CD4-positive, alpha-beta T cell treated with Interleukin-21 for 1 hour (primary cell): ENCODE measurements at regions not wholly inside any gene's neighbourhood (a gene's known extent, or its start where the extent isn't known, plus 50 kb on each side); places are given as distances from the start of the nearest gene placed in this dataset.

ENCODE experiments used
- DNase-seq: peaks from one replicate; pipeline ENCODE4 v3.0.0-alpha.2; 2020

- no peak for DNase-seq
Measured at GRCh38 chr20:40961176-40961575, 67.4 kb upstream of the TOP1 start.

GRCh38 chr20:40961686-40962640 is 66.7 kb upstream of the TOP1 start:
- no peak for DNase-seq

- DNase-seq = peak; percentile 75
Measured at GRCh38 chr20:40962733-40963504, 65.7 kb upstream of the TOP1 start.

GRCh38 chr20:40963505-40963845 is 65.1 kb upstream of the TOP1 start:
- DNase-seq = no peak

GRCh38 chr20:40965671-40966070 is 63.0 kb upstream of the TOP1 start:
- no peak for DNase-seq

- no peak for DNase-seq
Measured at GRCh38 chr20:40966103-40966502, 62.5 kb upstream of the TOP1 start.

- DNase-seq = no peak
Measured at GRCh38 chr20:40966516-40967185, 62.0 kb upstream of the TOP1 start.

- DNase-seq = no peak
Measured at GRCh38 chr20:40967700-40968099, 60.9 kb upstream of the TOP1 start.

GRCh38 chr20:40968816-40969562 is 59.6 kb upstream of the TOP1 start:
- peak; percentile 85 for DNase-seq

- no peak for DNase-seq
Measured at GRCh38 chr20:40970218-40970617, 58.4 kb upstream of the TOP1 start.

GRCh38 chr20:40977218-40977617 is 51.4 kb upstream of the TOP1 start:
- DNase-seq = no peak

GRCh38 chr20:40978761-40979160 is 49.9 kb upstream of the TOP1 start:
- DNase-seq = no peak
